OCI-LY1 (cell line): ENCODE measurements at regions not wholly inside any gene's neighbourhood (a gene's known extent, or its start where the extent isn't known, plus 50 kb on each side); places are given as distances from the start of the nearest gene placed in this dataset.

Source experiments
- H2AFZ ChIP-seq: fragments of 200-600 bp; sonication (generic), shearing (Covaris generic); 2 replicates; pipeline ENCODE4 v1.6.0; 2014; ENCODE audit warnings: antibody characterized with exemption, mild to moderate bottlenecking, low read length
- H3F3A ChIP-seq: fragments of 200-600 bp; sonication (generic), shearing (Covaris generic); 2 replicates; pipeline ENCODE4 v1.6.0; 2014; ENCODE audit warnings: mild to moderate bottlenecking, antibody characterized with exemption, low read length, moderate library complexity; ENCODE audit not compliant: insufficient read depth
- H3K27ac ChIP-seq: fragments of 200-600 bp; sonication (generic); 2 replicates; pipeline ENCODE4 v1.5.1; 2014; ENCODE audit warnings: low read length, mixed run types, mild to moderate bottlenecking, low read depth; ENCODE audit not compliant: poor library complexity, severe bottlenecking
- H3K27me3 ChIP-seq: fragments of 200-600 bp; sonication (generic); 2 replicates; pipeline ENCODE4 v1.6.0; 2014; ENCODE audit warnings: antibody characterized with exemption, mild to moderate bottlenecking, low read length, moderate library complexity; ENCODE audit not compliant: insufficient read depth
- H3K36me3 ChIP-seq: fragments of 200-600 bp; sonication (generic); 2 replicates; pipeline ENCODE4 v1.6.1; 2014; ENCODE audit warnings: mild to moderate bottlenecking, antibody characterized with exemption, low read length, moderate library complexity, mixed read lengths; ENCODE audit not compliant: insufficient read depth
- H3K4me1 ChIP-seq: fragments of 200-600 bp; sonication (generic); 2 replicates; pipeline ENCODE4 v1.5.1; 2014; ENCODE audit warnings: mild to moderate bottlenecking, low read length, moderate library complexity; ENCODE audit not compliant: insufficient read depth, severe bottlenecking
- H3K4me2 ChIP-seq: fragments of 200-600 bp; sonication (generic), shearing (Covaris generic); 2 replicates; pipeline ENCODE4 v1.6.1; 2014; ENCODE audit warnings: low read length
- H3K4me3 ChIP-seq: fragments of 200-600 bp; sonication (generic); 2 replicates; pipeline ENCODE4 v1.5.1; 2014; ENCODE audit warnings: low read length, low read depth, mild to moderate bottlenecking, mixed read lengths; ENCODE audit not compliant: poor library complexity, severe bottlenecking
- H3K79me2 ChIP-seq: fragments of 200-600 bp; shearing (Covaris generic); 2 replicates; pipeline ENCODE4 v1.6.1; 2016; ENCODE audit warnings: mixed run types, low read length, mixed read lengths; ENCODE audit not compliant: insufficient read depth
- H3K9ac ChIP-seq: fragments of 200-600 bp; sonication (generic), shearing (Covaris generic); 2 replicates; pipeline ENCODE4 v1.6.1; 2014; ENCODE audit warnings: mild to moderate bottlenecking, low read length, mixed read lengths
- H3K9me2 ChIP-seq: fragments of 200-600 bp; sonication (generic), shearing (Covaris generic); 2 replicates; pipeline ENCODE4 v1.6.1; 2014; ENCODE audit warnings: low read depth, mild to moderate bottlenecking, low read length, mixed read lengths
- H3K9me3 ChIP-seq: fragments of 200-600 bp; shearing (Covaris generic); 2 replicates; pipeline ENCODE4 v1.6.1; 2014; ENCODE audit warnings: low read length, mixed read lengths
- H4K20me1 ChIP-seq: fragments of 200-600 bp; sonication (generic), shearing (Covaris generic); 2 replicates; pipeline ENCODE4 v1.6.0; 2016; ENCODE audit warnings: mild to moderate bottlenecking, low read length; ENCODE audit not compliant: insufficient read depth
- EZH2 ChIP-seq: fragments of 200-600 bp; sonication (generic), shearing (Covaris generic); IDR thresholded peaks from 2 replicates; pipeline ENCODE4 v1.8.0; 2017; ENCODE audit warnings: borderline replicate concordance, mixed run types, mild to moderate bottlenecking, antibody characterized with exemption, low read length, moderate library complexity, mixed read lengths
- TF ChIP-seq, protein P1 (sequence below): fragments of 200-600 bp; sonication (generic), shearing (Covaris generic); IDR thresholded peaks from 2 replicates; pipeline ENCODE4 v1.5.1; 2017; ENCODE audit warnings: mild to moderate bottlenecking, antibody characterized with exemption, low read length, moderate library complexity, mixed read lengths

DNA sequence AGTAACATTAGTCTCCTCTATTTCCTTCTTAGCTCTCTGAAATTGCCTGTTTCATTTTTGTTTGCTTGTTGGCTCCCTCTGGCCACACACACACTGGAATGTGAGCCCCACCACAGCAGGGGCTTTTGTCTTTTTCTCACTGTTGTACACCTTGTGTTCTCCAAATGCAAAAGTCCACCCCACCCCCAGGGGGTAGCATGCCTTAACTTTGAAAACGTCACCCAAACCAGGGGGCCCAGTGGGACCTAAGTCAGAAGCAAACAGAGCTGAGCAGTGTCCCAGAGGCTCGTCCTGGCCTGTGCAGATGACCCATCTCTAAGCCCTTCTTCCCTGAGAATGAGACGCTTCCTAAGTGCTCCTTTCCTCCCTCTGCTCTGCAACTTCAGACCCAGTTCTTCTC is 614.1 kb downstream of the UQCRFS1 start:
- Histone ChIP-seq H3K9me2 (no peaks in the 10 kb centered on the region), H3K27ac (no peak overlapping the region), H2AFZ (no peak overlapping the region), H3K79me2 (no peaks in the 10 kb centered on the region), H3K36me3 (no peaks in the 10 kb centered on the region), H3K4me3 (no peak overlapping the region), H3K4me1 (peaks cover 65% of the 10 kb centered on the region), H3F3A (no peaks in the 10 kb centered on the region), H3K9me3 (no peaks in the 10 kb centered on the region), H3K4me2 (no peak overlapping the region), H3K9ac (no peak overlapping the region), H3K27me3 (no peaks in the 10 kb centered on the region), H4K20me1 (no peaks in the 10 kb centered on the region)
- no peak for TF ChIP-seq EZH2
- TF ChIP-seq, protein P1, sequence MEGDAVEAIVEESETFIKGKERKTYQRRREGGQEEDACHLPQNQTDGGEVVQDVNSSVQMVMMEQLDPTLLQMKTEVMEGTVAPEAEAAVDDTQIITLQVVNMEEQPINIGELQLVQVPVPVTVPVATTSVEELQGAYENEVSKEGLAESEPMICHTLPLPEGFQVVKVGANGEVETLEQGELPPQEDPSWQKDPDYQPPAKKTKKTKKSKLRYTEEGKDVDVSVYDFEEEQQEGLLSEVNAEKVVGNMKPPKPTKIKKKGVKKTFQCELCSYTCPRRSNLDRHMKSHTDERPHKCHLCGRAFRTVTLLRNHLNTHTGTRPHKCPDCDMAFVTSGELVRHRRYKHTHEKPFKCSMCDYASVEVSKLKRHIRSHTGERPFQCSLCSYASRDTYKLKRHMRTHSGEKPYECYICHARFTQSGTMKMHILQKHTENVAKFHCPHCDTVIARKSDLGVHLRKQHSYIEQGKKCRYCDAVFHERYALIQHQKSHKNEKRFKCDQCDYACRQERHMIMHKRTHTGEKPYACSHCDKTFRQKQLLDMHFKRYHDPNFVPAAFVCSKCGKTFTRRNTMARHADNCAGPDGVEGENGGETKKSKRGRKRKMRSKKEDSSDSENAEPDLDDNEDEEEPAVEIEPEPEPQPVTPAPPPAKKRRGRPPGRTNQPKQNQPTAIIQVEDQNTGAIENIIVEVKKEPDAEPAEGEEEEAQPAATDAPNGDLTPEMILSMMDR = no peak

DNA sequence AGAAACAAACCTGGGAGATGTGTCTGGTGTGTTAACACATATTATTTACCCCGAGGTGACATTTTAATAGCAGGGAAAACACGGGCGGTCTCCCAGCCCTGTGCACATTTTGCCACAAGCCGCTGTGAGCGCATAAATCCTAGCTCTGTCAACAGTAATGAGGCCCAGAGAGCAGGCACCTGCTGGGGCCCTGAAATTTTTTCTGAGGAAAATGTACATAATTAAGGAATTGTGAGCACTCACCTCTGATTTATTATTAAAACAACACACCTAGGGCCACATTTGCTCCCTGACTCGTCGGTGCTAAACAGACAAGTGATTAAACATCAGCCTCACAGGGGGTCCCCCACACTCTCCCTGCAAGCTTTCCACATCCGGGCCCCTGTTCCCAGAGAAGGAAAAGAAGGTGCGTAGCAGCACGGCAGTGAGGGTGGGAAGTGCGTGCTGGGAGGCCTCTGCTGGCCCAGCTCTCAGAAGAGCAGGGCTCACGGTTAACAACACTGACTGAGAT is 616.3 kb downstream of the UQCRFS1 start:
- no peak overlapping the region for H3K27ac ChIP-seq
- H3F3A ChIP-seq = no peaks in the 10 kb centered on the region
- TF ChIP-seq, protein P1 = no peak
- TF ChIP-seq EZH2 = no peak

DNA sequence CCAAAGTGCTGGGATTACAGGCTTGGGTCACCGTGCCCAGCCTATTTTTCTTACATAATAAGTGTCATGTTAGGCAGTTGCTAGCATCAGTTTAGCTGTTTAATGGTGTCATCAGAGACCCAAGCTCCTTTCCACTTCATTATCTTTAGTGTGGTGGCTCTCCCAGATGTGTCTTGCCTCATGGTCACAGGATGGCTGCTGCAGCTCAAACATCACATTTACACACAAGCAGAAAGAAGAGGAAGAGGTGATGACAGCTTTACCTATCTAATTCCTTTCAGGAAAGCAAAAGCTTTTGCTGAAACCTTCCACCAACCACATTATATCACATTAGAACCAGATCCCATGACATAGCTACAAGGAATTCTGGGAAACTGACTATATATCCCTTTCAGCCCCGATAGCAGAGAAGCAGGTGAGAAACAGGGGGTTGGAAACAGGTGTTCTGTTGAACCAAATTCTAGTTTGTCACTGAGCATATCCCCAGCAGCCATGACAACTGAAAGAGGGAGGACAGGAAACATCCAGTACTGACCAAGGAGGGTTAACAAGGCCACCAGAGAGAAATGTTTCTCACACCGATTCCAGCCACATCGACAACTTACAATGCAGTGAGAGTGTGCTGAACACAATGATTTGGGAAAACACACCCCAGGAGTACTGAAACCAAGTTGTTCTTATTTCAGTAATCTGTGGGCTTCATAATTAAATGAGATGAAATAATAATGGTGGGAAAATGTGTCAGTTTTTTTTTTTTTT is 617.0 kb downstream of the UQCRFS1 start:
- TF ChIP-seq EZH2 = no peak
- TF ChIP-seq, protein P1 = no peak
- Histone ChIP-seq H3F3A (no peaks in the 10 kb centered on the region), H3K36me3 (no peaks in the 10 kb centered on the region), H3K9ac (no peak overlapping the region), H2AFZ (no peak overlapping the region), H3K4me3 (no peak overlapping the region), H3K9me2 (no peaks in the 10 kb centered on the region), H4K20me1 (no peaks in the 10 kb centered on the region), H3K4me2 (no peak overlapping the region), H3K9me3 (no peaks in the 10 kb centered on the region), H3K27me3 (no peaks in the 10 kb centered on the region), H3K4me1 (peaks cover 62% of the 10 kb centered on the region), H3K27ac (no peak overlapping the region), H3K79me2 (no peaks in the 10 kb centered on the region)

More for the DNA sequence above, 616.3 kb downstream of the UQCRFS1 start:
- Histone ChIP-seq H4K20me1 (no peaks in the 10 kb centered on the region), H3K36me3 (no peaks in the 10 kb centered on the region), H3K9me2 (no peaks in the 10 kb centered on the region), H3K4me2 (no peak overlapping the region), H3K79me2 (no peaks in the 10 kb centered on the region), H3K27me3 (no peaks in the 10 kb centered on the region), H3K4me3 (no peak overlapping the region), H3K9me3 (no peaks in the 10 kb centered on the region), H3K9ac (no peak overlapping the region), H3K4me1 (peaks cover 58% of the 10 kb centered on the region), H2AFZ (no peak overlapping the region)
